GM23338 (cell line): ENCODE measurements at regions not wholly inside any gene's neighbourhood (a gene's known extent, or its start where the extent isn't known, plus 50 kb on each side); places are given as distances from the start of the nearest gene placed in this dataset.

Source experiments
- ATAC-seq: fragments of 200-7000 bp; cut with Tn5 transposase; 3 replicates; pipeline ENCODE4 v1.9.1; 2020
- DNase-seq: peaks from one replicate; pipeline ENCODE4 v3.0.0-alpha.2; 2015; ENCODE audit warnings: low spot score
- H2AFZ ChIP-seq: fragments of 200-600 bp; sonication (generic); 2 replicates; pipeline ENCODE4 v1.8.0; 2016; ENCODE audit warnings: antibody characterized with exemption, mild to moderate bottlenecking, moderate library complexity
- H3F3A ChIP-seq: fragments of 200-600 bp; sonication (generic); replicated peaks from 2 replicates; pipeline ENCODE4 v1.8.0; 2017; ENCODE audit warnings: antibody characterized with exemption, mixed run types, low read depth
- H3K27ac ChIP-seq: fragments of 200-600 bp; sonication (generic); 2 replicates; pipeline ENCODE4 v1.6.1; 2016; ENCODE audit warnings: low read depth
- H3K27me3 ChIP-seq: fragments of 200-600 bp; sonication (generic); 2 replicates; pipeline ENCODE4 v1.8.0; 2016; ENCODE audit warnings: mild to moderate bottlenecking, mixed run types, moderate library complexity; ENCODE audit not compliant: insufficient read depth
- H3K36me3 ChIP-seq: fragments of 200-600 bp; sonication (generic); 2 replicates; pipeline ENCODE4 v1.8.0; 2016; ENCODE audit warnings: mild to moderate bottlenecking; ENCODE audit not compliant: insufficient read depth
- H3K4me1 ChIP-seq: fragments of 200-600 bp; sonication (generic); 2 replicates; pipeline ENCODE4 v1.8.0; 2016; ENCODE audit warnings: mild to moderate bottlenecking, moderate library complexity; ENCODE audit not compliant: insufficient read depth
- H3K4me2 ChIP-seq: fragments of 200-600 bp; sonication (generic); 2 replicates; pipeline ENCODE4 v1.7.1; 2017; ENCODE audit warnings: mixed run types
- H3K4me3 ChIP-seq: fragments of 200-600 bp; sonication (generic); 2 replicates; pipeline ENCODE4 v1.6.1; 2016; ENCODE audit warnings: mixed run types
- H3K79me2 ChIP-seq: fragments of 200-600 bp; sonication (generic); replicated peaks from 2 replicates; pipeline ENCODE4 v1.8.0; 2017; ENCODE audit warnings: mild to moderate bottlenecking; ENCODE audit not compliant: insufficient read depth
- H3K9me2 ChIP-seq: fragments of 200-600 bp; sonication (generic); 2 replicates; pipeline ENCODE4 v1.8.0; 2017; ENCODE audit not compliant: insufficient read depth
- H4K20me1 ChIP-seq: fragments of 200-600 bp; sonication (generic); replicated peaks from 2 replicates; pipeline ENCODE4 v1.8.0; 2017; ENCODE audit warnings: mild to moderate bottlenecking; ENCODE audit not compliant: insufficient read depth
- H3K27ac Mint-ChIP-seq: 2 replicates; pipeline ENCODE4 v1.8.0; 2020; ENCODE audit warnings: inconsistent platforms, mild to moderate bottlenecking, moderate library complexity, mixed read lengths
- H3K27me3 Mint-ChIP-seq: 3 replicates; pipeline ENCODE4 v1.8.0; 2022; ENCODE audit warnings: low read depth, mild to moderate bottlenecking, moderate library complexity, mixed read lengths, inconsistent platforms; ENCODE audit not compliant: insufficient read depth, poor library complexity
- H3K36me3 Mint-ChIP-seq: 3 replicates; pipeline ENCODE4 v1.8.0; 2021; ENCODE audit warnings: low read depth, mild to moderate bottlenecking, inconsistent platforms, moderate library complexity, mixed read lengths
- H3K4me1 Mint-ChIP-seq: 3 replicates; pipeline ENCODE4 v1.8.0; 2020; ENCODE audit warnings: mild to moderate bottlenecking, inconsistent platforms, mixed read lengths
- H3K4me3 Mint-ChIP-seq: 3 replicates; pipeline ENCODE4 v1.8.0; 2021; ENCODE audit warnings: moderate library complexity, mild to moderate bottlenecking, inconsistent platforms, mixed read lengths
- H3K9me3 Mint-ChIP-seq: 3 replicates; pipeline ENCODE4 v1.8.0; 2020; ENCODE audit warnings: moderate library complexity, mild to moderate bottlenecking, inconsistent platforms, mixed read lengths
- CREB1 ChIP-seq: fragments of 250-450 bp; sonication (Bioruptor Pico); IDR thresholded peaks from 2 replicates; pipeline ENCODE4 v1.5.0; 2020; ENCODE audit warnings: low read depth, mild to moderate bottlenecking, moderate library complexity
- EZH2 ChIP-seq: fragments of 200-600 bp; sonication (generic); IDR thresholded peaks from one replicate; pipeline ENCODE4 v1.8.0; 2017; ENCODE audit warnings: antibody characterized with exemption, mild to moderate bottlenecking, low read depth; ENCODE audit not compliant: unreplicated experiment
- EZH2phosphoT487 ChIP-seq: fragments of 200-600 bp; sonication (generic); IDR thresholded peaks from one replicate; pipeline ENCODE4 v1.8.1; 2018; ENCODE audit warnings: antibody characterized with exemption; ENCODE audit not compliant: unreplicated experiment
- JUNB ChIP-seq: IDR thresholded peaks from one replicate; pipeline ENCODE4 v1.6.1; 2016; ENCODE audit warnings: antibody characterized with exemption; ENCODE audit not compliant: unreplicated experiment
- NANOG ChIP-seq: IDR thresholded peaks from 2 replicates; pipeline ENCODE4 v1.6.1; 2016; ENCODE audit warnings: antibody characterized with exemption, borderline replicate concordance
- REST ChIP-seq: IDR thresholded peaks from one replicate; pipeline ENCODE4 v1.6.1; 2018; ENCODE audit warnings: antibody characterized with exemption; ENCODE audit not compliant: unreplicated experiment
- ZNF331 ChIP-seq: fragments of 250-450 bp; sonication (Bioruptor Pico); IDR thresholded peaks from 2 replicates; pipeline ENCODE4 v1.5.0; 2020; ENCODE audit warnings: low read depth, mild to moderate bottlenecking, moderate library complexity
- TF ChIP-seq, protein P1 (sequence below): IDR thresholded peaks from 2 replicates; pipeline ENCODE4 v1.6.1; 2016; ENCODE audit warnings: antibody characterized with exemption
- TF ChIP-seq, protein P2 (sequence below): fragments of 250-450 bp; sonication (Bioruptor Pico); IDR thresholded peaks from 2 replicates; pipeline ENCODE4 v1.5.0; 2020; ENCODE audit warnings: mild to moderate bottlenecking, moderate library complexity

GRCh38 chr5:120982351-120982750 is 518.3 kb downstream of the PRR16 start:
- H3K9me2 ChIP-seq, result no peaks in the 10 kb centered on the region
- Mint-ChIP-seq H3K4me1 (no peaks in the 10 kb centered on the region), H3K9me3 (no peaks in the 10 kb centered on the region; the same call in 2 of the 3 replicates), H3K27ac (no peak overlapping the region), H3K4me3 (no peak overlapping the region), H3K36me3 (no peaks in the 10 kb centered on the region), H3K27me3 (no peaks in the 10 kb centered on the region)
- H3K27me3 ChIP-seq, result no peaks in the 10 kb centered on the region
- no peaks in the 10 kb centered on the region for H3F3A ChIP-seq
- no peaks in the 10 kb centered on the region for H4K20me1 ChIP-seq
- no peaks in the 10 kb centered on the region for H3K4me1 ChIP-seq
- no peak overlapping the region for H3K27ac ChIP-seq
- H3K36me3 ChIP-seq, result no peaks in the 10 kb centered on the region
- H2AFZ ChIP-seq, result no peak overlapping the region
- no peak overlapping the region for H3K4me2 ChIP-seq
- DNase-seq, result no peak
- no peaks in the 10 kb centered on the region for H3K79me2 ChIP-seq
- TF ChIP-seq, protein P1, sequence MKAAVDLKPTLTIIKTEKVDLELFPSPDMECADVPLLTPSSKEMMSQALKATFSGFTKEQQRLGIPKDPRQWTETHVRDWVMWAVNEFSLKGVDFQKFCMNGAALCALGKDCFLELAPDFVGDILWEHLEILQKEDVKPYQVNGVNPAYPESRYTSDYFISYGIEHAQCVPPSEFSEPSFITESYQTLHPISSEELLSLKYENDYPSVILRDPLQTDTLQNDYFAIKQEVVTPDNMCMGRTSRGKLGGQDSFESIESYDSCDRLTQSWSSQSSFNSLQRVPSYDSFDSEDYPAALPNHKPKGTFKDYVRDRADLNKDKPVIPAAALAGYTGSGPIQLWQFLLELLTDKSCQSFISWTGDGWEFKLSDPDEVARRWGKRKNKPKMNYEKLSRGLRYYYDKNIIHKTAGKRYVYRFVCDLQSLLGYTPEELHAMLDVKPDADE, result no peak
- no peak for TF ChIP-seq ZNF331 (CRISPR knock-in tag)
- no peak overlapping the region for H3K4me3 ChIP-seq
- no peak for ATAC-seq

- Histone ChIP-seq H2AFZ (no peak overlapping the region), H3F3A (no peaks in the 10 kb centered on the region), H4K20me1 (no peaks in the 10 kb centered on the region), H3K27me3 (no peaks in the 10 kb centered on the region), H3K36me3 (no peaks in the 10 kb centered on the region), H3K4me2 (no peak overlapping the region), H3K4me1 (0 out of 2 replicates have a peak, but pooled peaks cover 3% of the 10 kb centered on the region), H3K9me2 (no peaks in the 10 kb centered on the region), H3K79me2 (no peaks in the 10 kb centered on the region), H3K4me3 (no peak overlapping the region), H3K27ac (no peak overlapping the region)
- Mint-ChIP-seq H3K9me3 (no peaks in the 10 kb centered on the region; the same call in 2 of the 3 replicates), H3K27me3 (no peaks in the 10 kb centered on the region), H3K27ac (no peak overlapping the region), H3K36me3 (no peaks in the 10 kb centered on the region), H3K4me1 (no peaks in the 10 kb centered on the region), H3K4me3 (no peak overlapping the region)
- no peak for ATAC-seq
- DNase-seq, result no peak
- no peak for TF ChIP-seq REST
- no peak for TF ChIP-seq EZH2phosphoT487
- TF ChIP-seq JUNB, result no peak
- TF ChIP-seq CREB1 (CRISPR knock-in tag), result no peak
- TF ChIP-seq ZNF331 (CRISPR knock-in tag), result no peak
- TF ChIP-seq EZH2, result no peak
- no peak for TF ChIP-seq NANOG
- TF ChIP-seq, protein P1, result no peak
- TF ChIP-seq, protein P2, sequence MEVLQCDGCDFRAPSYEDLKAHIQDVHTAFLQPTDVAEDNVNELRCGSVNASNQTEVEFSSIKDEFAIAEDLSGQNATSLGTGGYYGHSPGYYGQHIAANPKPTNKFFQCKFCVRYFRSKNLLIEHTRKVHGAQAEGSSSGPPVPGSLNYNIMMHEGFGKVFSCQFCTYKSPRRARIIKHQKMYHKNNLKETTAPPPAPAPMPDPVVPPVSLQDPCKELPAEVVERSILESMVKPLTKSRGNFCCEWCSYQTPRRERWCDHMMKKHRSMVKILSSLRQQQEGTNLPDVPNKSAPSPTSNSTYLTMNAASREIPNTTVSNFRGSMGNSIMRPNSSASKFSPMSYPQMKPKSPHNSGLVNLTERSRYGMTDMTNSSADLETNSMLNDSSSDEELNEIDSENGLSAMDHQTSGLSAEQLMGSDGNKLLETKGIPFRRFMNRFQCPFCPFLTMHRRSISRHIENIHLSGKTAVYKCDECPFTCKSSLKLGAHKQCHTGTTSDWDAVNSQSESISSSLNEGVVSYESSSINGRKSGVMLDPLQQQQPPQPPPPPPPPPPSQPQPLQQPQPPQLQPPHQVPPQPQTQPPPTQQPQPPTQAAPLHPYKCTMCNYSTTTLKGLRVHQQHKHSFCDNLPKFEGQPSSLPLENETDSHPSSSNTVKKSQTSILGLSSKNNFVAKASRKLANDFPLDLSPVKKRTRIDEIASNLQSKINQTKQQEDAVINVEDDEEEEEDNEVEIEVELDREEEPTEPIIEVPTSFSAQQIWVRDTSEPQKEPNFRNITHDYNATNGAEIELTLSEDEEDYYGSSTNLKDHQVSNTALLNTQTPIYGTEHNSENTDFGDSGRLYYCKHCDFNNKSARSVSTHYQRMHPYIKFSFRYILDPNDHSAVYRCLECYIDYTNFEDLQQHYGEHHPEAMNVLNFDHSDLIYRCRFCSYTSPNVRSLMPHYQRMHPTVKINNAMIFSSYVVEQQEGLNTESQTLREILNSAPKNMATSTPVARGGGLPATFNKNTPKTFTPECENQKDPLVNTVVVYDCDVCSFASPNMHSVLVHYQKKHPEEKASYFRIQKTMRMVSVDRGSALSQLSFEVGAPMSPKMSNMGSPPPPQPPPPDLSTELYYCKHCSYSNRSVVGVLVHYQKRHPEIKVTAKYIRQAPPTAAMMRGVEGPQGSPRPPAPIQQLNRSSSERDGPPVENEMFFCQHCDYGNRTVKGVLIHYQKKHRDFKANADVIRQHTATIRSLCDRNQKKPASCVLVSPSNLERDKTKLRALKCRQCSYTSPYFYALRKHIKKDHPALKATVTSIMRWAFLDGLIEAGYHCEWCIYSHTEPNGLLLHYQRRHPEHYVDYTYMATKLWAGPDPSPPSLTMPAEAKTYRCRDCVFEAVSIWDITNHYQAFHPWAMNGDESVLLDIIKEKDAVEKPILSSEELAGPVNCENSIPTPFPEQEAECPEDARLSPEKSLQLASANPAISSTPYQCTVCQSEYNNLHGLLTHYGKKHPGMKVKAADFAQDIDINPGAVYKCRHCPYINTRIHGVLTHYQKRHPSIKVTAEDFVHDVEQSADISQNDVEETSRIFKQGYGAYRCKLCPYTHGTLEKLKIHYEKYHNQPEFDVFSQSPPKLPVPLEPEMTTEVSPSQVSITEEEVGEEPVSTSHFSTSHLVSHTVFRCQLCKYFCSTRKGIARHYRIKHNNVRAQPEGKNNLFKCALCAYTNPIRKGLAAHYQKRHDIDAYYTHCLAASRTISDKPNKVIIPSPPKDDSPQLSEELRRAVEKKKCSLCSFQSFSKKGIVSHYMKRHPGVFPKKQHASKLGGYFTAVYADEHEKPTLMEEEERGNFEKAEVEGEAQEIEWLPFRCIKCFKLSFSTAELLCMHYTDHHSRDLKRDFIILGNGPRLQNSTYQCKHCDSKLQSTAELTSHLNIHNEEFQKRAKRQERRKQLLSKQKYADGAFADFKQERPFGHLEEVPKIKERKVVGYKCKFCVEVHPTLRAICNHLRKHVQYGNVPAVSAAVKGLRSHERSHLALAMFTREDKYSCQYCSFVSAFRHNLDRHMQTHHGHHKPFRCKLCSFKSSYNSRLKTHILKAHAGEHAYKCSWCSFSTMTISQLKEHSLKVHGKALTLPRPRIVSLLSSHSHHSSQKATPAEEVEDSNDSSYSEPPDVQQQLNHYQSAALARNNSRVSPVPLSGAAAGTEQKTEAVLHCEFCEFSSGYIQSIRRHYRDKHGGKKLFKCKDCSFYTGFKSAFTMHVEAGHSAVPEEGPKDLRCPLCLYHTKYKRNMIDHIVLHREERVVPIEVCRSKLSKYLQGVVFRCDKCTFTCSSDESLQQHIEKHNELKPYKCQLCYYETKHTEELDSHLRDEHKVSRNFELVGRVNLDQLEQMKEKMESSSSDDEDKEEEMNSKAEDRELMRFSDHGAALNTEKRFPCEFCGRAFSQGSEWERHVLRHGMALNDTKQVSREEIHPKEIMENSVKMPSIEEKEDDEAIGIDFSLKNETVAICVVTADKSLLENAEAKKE (CRISPR knock-in tag), result no peak
Observed at GRCh38 chr5:120985526-120985925, 521.4 kb downstream of the PRR16 start.
